ENCODE measurements at regions not wholly inside any gene's neighbourhood (a gene's known extent, or its start where the extent isn't known, plus 50 kb on each side); places are given as distances from the start of the nearest gene placed in this dataset.

DNA sequence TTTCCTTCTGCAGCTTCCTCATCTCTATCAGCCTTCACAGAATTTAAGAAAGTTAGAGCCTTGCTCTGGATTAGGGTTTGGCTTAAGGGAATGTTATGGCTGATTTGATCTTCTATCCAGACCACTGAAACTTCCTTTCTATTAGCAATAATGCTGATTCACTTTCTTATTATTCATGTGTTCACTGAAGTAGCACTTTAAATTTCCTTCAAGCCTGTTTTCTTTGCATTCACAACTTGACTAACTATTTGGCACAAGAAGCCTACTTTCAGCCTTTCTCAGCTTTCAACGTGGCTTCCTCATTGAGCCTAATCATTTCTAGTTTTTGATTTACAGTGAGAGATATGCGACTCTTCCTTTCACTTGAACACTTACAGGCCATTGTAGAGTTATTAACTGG lies 528.5 kb downstream of the PLPP3 start:
- TF ChIP-seq, protein P1, sequence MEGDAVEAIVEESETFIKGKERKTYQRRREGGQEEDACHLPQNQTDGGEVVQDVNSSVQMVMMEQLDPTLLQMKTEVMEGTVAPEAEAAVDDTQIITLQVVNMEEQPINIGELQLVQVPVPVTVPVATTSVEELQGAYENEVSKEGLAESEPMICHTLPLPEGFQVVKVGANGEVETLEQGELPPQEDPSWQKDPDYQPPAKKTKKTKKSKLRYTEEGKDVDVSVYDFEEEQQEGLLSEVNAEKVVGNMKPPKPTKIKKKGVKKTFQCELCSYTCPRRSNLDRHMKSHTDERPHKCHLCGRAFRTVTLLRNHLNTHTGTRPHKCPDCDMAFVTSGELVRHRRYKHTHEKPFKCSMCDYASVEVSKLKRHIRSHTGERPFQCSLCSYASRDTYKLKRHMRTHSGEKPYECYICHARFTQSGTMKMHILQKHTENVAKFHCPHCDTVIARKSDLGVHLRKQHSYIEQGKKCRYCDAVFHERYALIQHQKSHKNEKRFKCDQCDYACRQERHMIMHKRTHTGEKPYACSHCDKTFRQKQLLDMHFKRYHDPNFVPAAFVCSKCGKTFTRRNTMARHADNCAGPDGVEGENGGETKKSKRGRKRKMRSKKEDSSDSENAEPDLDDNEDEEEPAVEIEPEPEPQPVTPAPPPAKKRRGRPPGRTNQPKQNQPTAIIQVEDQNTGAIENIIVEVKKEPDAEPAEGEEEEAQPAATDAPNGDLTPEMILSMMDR (IDR thresholded peaks at IDR 0.05; ENCODE audit: low read depth, low read length), result no peak
- Histone ChIP-seq H3K9me3 (no peaks in the 10 kb centered on the region), H3K4me1 (no peaks in the 10 kb centered on the region), H3K27me3 (no peaks in the 10 kb centered on the region), H3K36me3 (no peaks in the 10 kb centered on the region), H3K4me3 (ENCODE audit: low read depth, low read length) (no peak overlapping the region)
- no peak for DNase-seq

DNA sequence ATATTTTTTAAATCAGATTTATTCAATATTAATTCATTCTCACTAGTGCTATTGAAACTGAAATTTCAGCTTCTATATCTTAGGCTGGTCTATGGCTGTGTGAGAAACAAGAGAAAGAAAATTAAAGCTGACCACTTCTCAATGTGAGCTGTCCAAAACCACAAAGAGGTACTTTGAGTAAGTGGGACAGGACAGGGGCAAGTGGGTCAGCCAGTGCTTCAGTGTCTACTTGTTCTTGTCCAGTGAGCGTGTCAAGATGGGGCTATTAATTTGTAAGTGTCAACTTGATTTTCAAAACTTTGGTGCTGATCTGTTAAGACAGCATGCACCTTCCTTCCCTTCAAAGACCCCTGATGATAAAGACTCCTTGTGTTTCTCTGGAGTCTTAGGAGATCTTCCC lies 533.9 kb downstream of the PLPP3 start:
- H3K4me3 ChIP-seq (ENCODE audit: low read depth, low read length), result no peak overlapping the region
- no peak for DNase-seq
- H3K27me3 ChIP-seq, result no peaks in the 10 kb centered on the region
- TF ChIP-seq, protein P1 (IDR thresholded peaks at IDR 0.05; ENCODE audit: low read depth, low read length), result no peak
- no peaks in the 10 kb centered on the region for H3K9me3 ChIP-seq
- H3K4me1 ChIP-seq, result no peaks in the 10 kb centered on the region
- H3K36me3 ChIP-seq, result no peaks in the 10 kb centered on the region

DNA sequence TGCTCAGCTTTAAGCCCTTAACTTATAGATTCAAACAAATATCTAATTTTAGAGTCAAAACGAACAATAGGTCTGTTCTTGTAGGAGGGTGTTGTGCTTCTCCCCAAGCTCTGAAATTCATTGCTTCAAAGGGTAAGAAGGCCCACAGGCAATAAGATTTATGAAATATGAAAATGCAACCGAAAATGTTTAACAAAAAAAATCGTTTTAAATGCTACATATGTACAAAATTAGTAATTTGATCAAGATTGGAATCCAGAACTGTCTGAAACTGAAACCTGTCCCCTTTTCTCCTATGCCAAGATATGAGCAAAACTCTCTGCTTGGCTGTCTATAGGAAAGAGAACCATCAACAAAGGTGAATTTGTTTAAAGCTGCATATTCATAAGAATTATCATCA lies 534.3 kb downstream of the PLPP3 start:
- Histone ChIP-seq H3K4me3 (ENCODE audit: low read depth, low read length) (no peak overlapping the region), H3K36me3 (no peaks in the 10 kb centered on the region), H3K27me3 (no peaks in the 10 kb centered on the region), H3K4me1 (no peaks in the 10 kb centered on the region), H3K9me3 (no peaks in the 10 kb centered on the region)
- DNase-seq, result no peak
- TF ChIP-seq, protein P1 (IDR thresholded peaks at IDR 0.05; ENCODE audit: low read depth, low read length), result no peak

DNA sequence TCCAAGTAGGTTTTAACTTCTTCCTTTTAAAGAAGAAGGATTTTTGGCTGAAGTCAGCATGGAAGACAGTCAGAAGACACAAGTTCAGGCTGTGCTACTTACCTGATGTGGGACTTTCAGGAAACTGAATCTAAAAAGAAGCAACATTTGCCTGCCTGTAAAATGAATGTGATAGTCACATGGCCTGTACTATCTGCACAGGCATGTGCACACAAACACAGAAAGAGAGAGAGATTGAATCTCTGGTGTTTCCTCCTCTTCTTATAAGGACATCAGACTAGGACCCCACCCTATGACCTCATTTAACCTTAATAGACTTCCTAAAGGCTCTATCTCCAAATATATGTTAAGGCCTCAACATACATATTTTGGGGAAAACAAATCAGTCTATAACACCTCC lies 542.9 kb downstream of the PLPP3 start:
- Histone ChIP-seq H3K4me3 (ENCODE audit: low read depth, low read length) (no peak overlapping the region), H3K4me1 (no peaks in the 10 kb centered on the region), H3K36me3 (no peaks in the 10 kb centered on the region), H3K27me3 (no peaks in the 10 kb centered on the region), H3K9me3 (no peaks in the 10 kb centered on the region)
- TF ChIP-seq, protein P1 (IDR thresholded peaks at IDR 0.05; ENCODE audit: low read depth, low read length), result no peak
- DNase-seq, result no peak

DNA sequence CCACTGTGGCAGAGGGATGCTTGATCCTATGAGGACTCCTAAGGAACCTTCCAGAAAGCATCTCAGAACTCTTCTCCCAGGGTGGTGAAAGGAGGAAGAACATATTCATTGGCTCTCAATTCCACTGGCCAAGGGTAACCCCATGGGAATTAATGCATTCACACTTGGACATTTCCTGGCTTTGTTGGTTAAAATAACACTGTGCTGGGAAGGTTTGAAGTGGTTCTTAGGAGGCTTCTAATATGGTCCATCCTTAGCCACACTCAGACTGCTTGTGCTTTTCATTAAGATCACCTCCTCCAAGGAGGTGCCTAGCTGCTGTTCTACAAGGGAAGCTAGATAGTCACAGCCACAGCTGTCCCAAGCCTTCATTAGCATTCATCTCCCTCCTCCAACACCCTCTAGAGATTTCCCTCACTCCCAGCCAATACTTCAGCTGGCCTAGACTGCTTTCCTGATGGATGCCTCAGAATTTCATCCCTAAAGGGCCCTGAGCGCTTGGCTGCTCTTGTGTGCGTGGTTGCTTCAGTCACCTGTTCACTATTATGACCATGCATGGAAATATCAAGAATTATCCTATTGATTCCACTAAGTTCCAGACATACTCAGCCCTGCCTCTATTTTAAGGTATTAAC lies 544.4 kb downstream of the PLPP3 start:
- no peaks in the 10 kb centered on the region for H3K9me3 ChIP-seq
- H3K27me3 ChIP-seq, result no peaks in the 10 kb centered on the region
- H3K36me3 ChIP-seq, result no peaks in the 10 kb centered on the region
- H3K4me3 ChIP-seq (ENCODE audit: low read depth, low read length), result no peak overlapping the region
- TF ChIP-seq, protein P1 (IDR thresholded peaks at IDR 0.05; ENCODE audit: low read depth, low read length), result no peak
- no peak for DNase-seq
- H3K4me1 ChIP-seq, result no peaks in the 10 kb centered on the region

DNA sequence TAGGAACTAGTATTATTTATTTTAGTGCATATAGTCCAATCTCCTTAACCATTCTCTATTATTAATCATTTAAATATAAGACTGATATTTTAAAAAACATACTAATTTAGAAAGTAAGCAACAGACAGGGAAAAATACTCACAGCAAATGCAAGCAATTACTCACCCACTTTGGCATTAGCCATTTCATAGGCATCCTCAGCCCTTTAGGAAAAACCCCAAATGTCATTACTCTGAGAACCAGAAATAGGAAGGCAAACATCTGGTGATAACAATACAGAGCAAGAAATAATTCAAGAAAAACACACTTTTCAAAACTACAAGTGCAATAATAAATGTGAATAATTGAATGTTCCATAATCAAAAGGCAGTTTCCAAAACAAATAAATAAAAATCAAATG lies 545.1 kb downstream of the PLPP3 start:
- Histone ChIP-seq H3K27me3 (no peaks in the 10 kb centered on the region), H3K4me3 (ENCODE audit: low read depth, low read length) (no peak overlapping the region), H3K36me3 (no peaks in the 10 kb centered on the region), H3K9me3 (no peaks in the 10 kb centered on the region), H3K4me1 (no peaks in the 10 kb centered on the region)
- no peak for DNase-seq
- TF ChIP-seq, protein P1 (IDR thresholded peaks at IDR 0.05; ENCODE audit: low read depth, low read length), result no peak
